HEK293 (cell line): ENCODE measurements at regions not wholly inside any gene's neighbourhood (a gene's known extent, or its start where the extent isn't known, plus 50 kb on each side); places are given as distances from the start of the nearest gene placed in this dataset.

Source experiments
- CTCF ChIA-PET: fragments of 350-600 bp; formaldehyde crosslinking; extraction: SDS; loops from one replicate; lab custom pipeline; 2021; ENCODE audit warnings: antibody characterized with exemption; lab: Yijun Ruan, JAX
- POLR2A ChIA-PET: fragments of 300-600 bp; formaldehyde crosslinking; extraction: SDS; loops from one replicate; lab custom pipeline; 2020; ENCODE audit warnings: antibody characterized with exemption, inconsistent platforms; lab: Yijun Ruan, JAX
- H3K27ac ChIP-seq: fragments of 200-500 bp; sonication (Bioruptor generic); 2 replicates; pipeline ENCODE4 v1.5.1; 2014; ENCODE audit warnings: low read depth, low read length, control low read depth, inconsistent platforms; ENCODE audit errors: extremely low read depth
- H3K36me3 ChIP-seq, 2 experiments: fragments of 200-500 bp in 1 of 2; sonication (Bioruptor generic) in 1 of 2; 1 replicate in 1 of 2; 2 replicates in 1 of 2; pipeline ENCODE4 v1.5.1; 2014 to 2017; ENCODE audit warnings: inconsistent platforms in 2 of 2, low read length in 2 of 2; ENCODE audit not compliant: control insufficient read depth in 2 of 2, insufficient read depth in 1 of 2
- H3K4me1 ChIP-seq: fragments of 200-500 bp; sonication (Bioruptor generic); 2 replicates; pipeline ENCODE4 v1.5.1; 2014; ENCODE audit warnings: mild to moderate bottlenecking, low read length, inconsistent platforms; ENCODE audit not compliant: control insufficient read depth, insufficient read depth
- H3K4me3 ChIP-seq: 2 replicates; pipeline ENCODE4 v1.5.1; 2011; ENCODE audit warnings: low read depth, mild to moderate bottlenecking, control low read depth, low read length, moderate library complexity
- H3K9me3 ChIP-seq: fragments of 200-500 bp; sonication (Bioruptor generic); 2 replicates; pipeline ENCODE4 v1.5.1; 2014; ENCODE audit warnings: low read depth, low read length, inconsistent platforms; ENCODE audit not compliant: control insufficient read depth, insufficient read depth
- BCL11A ChIP-seq: fragments of 450-650 bp; formaldehyde crosslinking; IDR thresholded peaks from 2 replicates; pipeline ENCODE4 v1.5.1; 2016; ENCODE audit warnings: low read depth, missing biosample characterization, missing genetic modification characterization
- FEZF1 ChIP-seq: fragments of 450-650 bp; formaldehyde crosslinking; IDR thresholded peaks from 2 replicates; pipeline ENCODE4 v1.5.1; 2016; ENCODE audit warnings: missing biosample characterization, missing genetic modification characterization
- GLI2 ChIP-seq: fragments of 450-650 bp; formaldehyde crosslinking; IDR thresholded peaks from 2 replicates; pipeline ENCODE4; 2017; ENCODE audit warnings: missing biosample characterization, missing genetic modification characterization, low read depth, borderline replicate concordance
- SP2 ChIP-seq: fragments of 450-650 bp; formaldehyde crosslinking; IDR thresholded peaks from 2 replicates; pipeline ENCODE4 v1.5.1; 2016; ENCODE audit warnings: missing biosample characterization, missing genetic modification characterization
- TRIM28 ChIP-seq: IDR thresholded peaks from 2 replicates; pipeline ENCODE4 v1.6.1; 2011; ENCODE audit warnings: low read length, control low read depth, borderline replicate concordance
- ZFP69B ChIP-seq: fragments of 450-650 bp; formaldehyde crosslinking; IDR thresholded peaks from 2 replicates; pipeline ENCODE4 v1.5.1; 2016; ENCODE audit warnings: missing biosample characterization, missing genetic modification characterization
- ZNF19 ChIP-seq: fragments of 450-650 bp; formaldehyde crosslinking; IDR thresholded peaks from 2 replicates; pipeline ENCODE4; 2016; ENCODE audit warnings: missing biosample characterization, missing genetic modification characterization, low read depth
- ZNF223 ChIP-seq: fragments of 450-650 bp; formaldehyde crosslinking; IDR thresholded peaks from 2 replicates; pipeline ENCODE4 v1.5.1; 2016; ENCODE audit warnings: missing biosample characterization, missing genetic modification characterization
- ZNF248 ChIP-seq: fragments of 450-650 bp; formaldehyde crosslinking; IDR thresholded peaks from 2 replicates; pipeline ENCODE4 v1.5.1; 2017; ENCODE audit warnings: missing biosample characterization, missing genetic modification characterization
- ZNF394 ChIP-seq: fragments of 450-650 bp; formaldehyde crosslinking; IDR thresholded peaks from 2 replicates; pipeline ENCODE4 v1.5.1; 2016; ENCODE audit warnings: missing biosample characterization, missing genetic modification characterization, mild to moderate bottlenecking, moderate library complexity, borderline replicate concordance
- ZNF600 ChIP-seq: fragments of 450-650 bp; formaldehyde crosslinking; IDR thresholded peaks from 2 replicates; pipeline ENCODE4 v1.5.1; 2016; ENCODE audit warnings: missing biosample characterization, missing genetic modification characterization
- ZNF624 ChIP-seq: fragments of 450-650 bp; formaldehyde crosslinking; IDR thresholded peaks from 2 replicates; pipeline ENCODE4 v1.5.1; 2017; ENCODE audit warnings: missing biosample characterization, missing genetic modification characterization
- ZNF664 ChIP-seq: fragments of 450-650 bp; formaldehyde crosslinking; IDR thresholded peaks from 2 replicates; pipeline ENCODE4 v1.5.1; 2016; ENCODE audit warnings: missing biosample characterization, missing genetic modification characterization
- ZNF677 ChIP-seq: fragments of 450-650 bp; IDR thresholded peaks from 2 replicates; pipeline ENCODE4 v1.5.0; 2018; ENCODE audit warnings: missing biosample characterization, mild to moderate bottlenecking, missing genetic modification characterization, moderate library complexity
- ZNF747 ChIP-seq: fragments of 450-650 bp; formaldehyde crosslinking; IDR thresholded peaks from 2 replicates; pipeline ENCODE4 v1.5.1; 2016; ENCODE audit warnings: missing biosample characterization, missing genetic modification characterization
- TF ChIP-seq, protein P1 (sequence below): fragments of 450-650 bp; formaldehyde crosslinking; IDR thresholded peaks from 2 replicates; pipeline ENCODE4 v1.5.1; 2016; ENCODE audit warnings: missing biosample characterization, missing genetic modification characterization
- TF ChIP-seq, protein P2 (sequence below): fragments of 450-650 bp; formaldehyde crosslinking; IDR thresholded peaks from 2 replicates; pipeline ENCODE4 v1.5.1; 2016; ENCODE audit warnings: missing biosample characterization, missing genetic modification characterization
- TF ChIP-seq, protein P3 (sequence below): fragments of 450-650 bp; formaldehyde crosslinking; IDR thresholded peaks from 2 replicates; pipeline ENCODE4 v1.5.1; 2016; ENCODE audit warnings: missing biosample characterization, missing genetic modification characterization
- TF ChIP-seq, protein P4 (sequence below): fragments of 450-650 bp; formaldehyde crosslinking; IDR thresholded peaks from 2 replicates; pipeline ENCODE4 v1.5.1; 2017; ENCODE audit warnings: missing biosample characterization, missing genetic modification characterization
- TF ChIP-seq, protein P5 (sequence below): fragments of 450-650 bp; formaldehyde crosslinking; IDR thresholded peaks from 2 replicates; pipeline ENCODE4 v1.5.1; 2016; ENCODE audit warnings: missing biosample characterization, missing genetic modification characterization, low read depth

DNA sequence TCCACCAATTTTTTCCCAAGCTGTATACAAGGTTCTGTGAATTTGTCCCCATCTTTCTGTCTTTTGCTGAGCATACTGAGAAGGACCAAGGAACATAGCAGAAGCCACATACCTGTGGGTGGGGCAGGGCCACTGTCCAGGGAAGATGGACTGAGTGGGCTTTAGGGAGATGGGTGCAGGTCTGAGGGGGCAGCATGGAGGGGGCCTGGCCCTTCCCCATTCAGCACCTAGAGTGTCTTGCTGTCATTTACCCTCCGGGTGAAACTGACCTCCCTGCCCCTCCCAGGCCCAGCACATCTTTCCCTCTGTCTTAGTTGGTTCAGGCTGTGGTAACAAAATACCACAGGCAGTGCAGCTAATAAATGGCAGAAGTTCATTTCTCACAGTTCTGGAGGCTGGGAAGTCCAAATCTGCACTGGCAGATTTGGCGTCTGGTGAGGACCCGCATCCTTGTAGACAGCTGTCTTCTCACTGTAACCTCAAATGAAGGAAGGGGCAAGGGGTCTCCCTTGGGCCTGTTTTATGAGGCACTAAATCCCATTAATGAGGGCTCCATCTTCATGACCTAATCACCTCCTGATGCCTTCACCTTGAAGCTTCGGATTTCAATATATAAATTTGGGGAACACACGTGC lies 180.0 kb upstream of the SMAD3 start:
- Histone ChIP-seq H3K36me3 (no peaks in the 10 kb centered on the region), H3K27ac (peak overlapping the region; percentile 48; the same call in 1 of the 2 replicates), H3K9me3 (no peaks in the 10 kb centered on the region), H3K4me1 (peaks cover 25% of the 10 kb centered on the region), H3K4me3 (no peak overlapping the region)
- TF ChIP-seq TRIM28, result peak; percentile 11; the same call in 1 of the 2 replicates
- TF ChIP-seq, protein P1, sequence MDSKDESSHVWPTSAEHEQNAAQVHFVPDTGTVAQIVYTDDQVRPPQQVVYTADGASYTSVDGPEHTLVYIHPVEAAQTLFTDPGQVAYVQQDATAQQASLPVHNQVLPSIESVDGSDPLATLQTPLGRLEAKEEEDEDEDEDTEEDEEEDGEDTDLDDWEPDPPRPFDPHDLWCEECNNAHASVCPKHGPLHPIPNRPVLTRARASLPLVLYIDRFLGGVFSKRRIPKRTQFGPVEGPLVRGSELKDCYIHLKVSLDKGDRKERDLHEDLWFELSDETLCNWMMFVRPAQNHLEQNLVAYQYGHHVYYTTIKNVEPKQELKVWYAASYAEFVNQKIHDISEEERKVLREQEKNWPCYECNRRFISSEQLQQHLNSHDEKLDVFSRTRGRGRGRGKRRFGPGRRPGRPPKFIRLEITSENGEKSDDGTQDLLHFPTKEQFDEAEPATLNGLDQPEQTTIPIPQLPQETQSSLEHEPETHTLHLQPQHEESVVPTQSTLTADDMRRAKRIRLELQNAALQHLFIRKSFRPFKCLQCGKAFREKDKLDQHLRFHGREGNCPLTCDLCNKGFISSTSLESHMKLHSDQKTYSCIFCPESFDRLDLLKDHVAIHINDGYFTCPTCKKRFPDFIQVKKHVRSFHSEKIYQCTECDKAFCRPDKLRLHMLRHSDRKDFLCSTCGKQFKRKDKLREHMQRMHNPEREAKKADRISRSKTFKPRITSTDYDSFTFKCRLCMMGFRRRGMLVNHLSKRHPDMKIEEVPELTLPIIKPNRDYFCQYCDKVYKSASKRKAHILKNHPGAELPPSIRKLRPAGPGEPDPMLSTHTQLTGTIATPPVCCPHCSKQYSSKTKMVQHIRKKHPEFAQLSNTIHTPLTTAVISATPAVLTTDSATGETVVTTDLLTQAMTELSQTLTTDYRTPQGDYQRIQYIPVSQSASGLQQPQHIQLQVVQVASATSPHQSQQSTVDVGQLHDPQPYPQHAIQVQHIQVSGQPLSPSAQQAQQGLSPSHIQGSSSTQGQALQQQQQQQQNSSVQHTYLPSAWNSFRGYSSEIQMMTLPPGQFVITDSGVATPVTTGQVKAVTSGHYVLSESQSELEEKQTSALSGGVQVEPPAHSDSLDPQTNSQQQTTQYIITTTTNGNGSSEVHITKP (tag by site-specific recombination), result 0 out of 2 replicates have a peak, but pooled peaks have one; percentile 25
- TF ChIP-seq ZNF19 (tag by site-specific recombination), result no peak
- POLR2A ChIA-PET, result no interaction called here
- CTCF ChIA-PET, result interaction anchor here (0.7 to 3.4 kb wide), 5 partner anchors 14 to 250 kb away, joined by 3 to 34 read pairs (median 4); no protein-coding TSS in a partner anchor

DNA sequence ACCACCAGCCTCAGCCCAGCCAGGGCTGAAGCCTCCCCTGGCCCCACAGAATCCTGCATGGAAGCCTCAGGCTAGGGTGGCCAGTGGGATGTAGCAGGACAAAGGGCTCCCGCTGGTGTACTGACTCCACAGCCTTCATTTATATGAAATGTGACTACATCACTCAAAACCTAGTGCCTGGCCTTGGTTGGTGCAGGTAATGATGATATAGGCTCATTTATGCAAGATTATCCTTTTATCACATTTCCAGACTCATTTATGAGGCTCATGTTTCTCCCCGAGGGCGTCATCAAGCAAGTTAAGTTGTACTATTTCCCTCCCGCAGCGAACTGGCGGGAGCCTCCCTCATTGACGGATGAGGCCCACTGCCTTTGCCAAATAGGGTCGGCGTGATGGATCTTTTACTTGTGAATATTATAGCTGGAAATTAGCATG lies 179.1 kb upstream of the SMAD3 start:
- Histone ChIP-seq H3K4me3 (no peak overlapping the region), H3K9me3 (no peaks in the 10 kb centered on the region), H3K36me3 (no peaks in the 10 kb centered on the region), H3K27ac (peak overlapping the region; percentile 48), H3K4me1 (peaks cover 25% of the 10 kb centered on the region)
- CTCF ChIA-PET, result interaction anchor here (0.7 to 3.4 kb wide), 3 partner anchors 10 to 34 kb away, joined by 3 to 34 read pairs (median 5); no protein-coding TSS in a partner anchor
- POLR2A ChIA-PET, result no interaction called here
- TF ChIP-seq ZNF747 (tag by site-specific recombination), result no peak
- TF ChIP-seq ZNF624 (tag by site-specific recombination), result no peak
- TF ChIP-seq, protein P2, sequence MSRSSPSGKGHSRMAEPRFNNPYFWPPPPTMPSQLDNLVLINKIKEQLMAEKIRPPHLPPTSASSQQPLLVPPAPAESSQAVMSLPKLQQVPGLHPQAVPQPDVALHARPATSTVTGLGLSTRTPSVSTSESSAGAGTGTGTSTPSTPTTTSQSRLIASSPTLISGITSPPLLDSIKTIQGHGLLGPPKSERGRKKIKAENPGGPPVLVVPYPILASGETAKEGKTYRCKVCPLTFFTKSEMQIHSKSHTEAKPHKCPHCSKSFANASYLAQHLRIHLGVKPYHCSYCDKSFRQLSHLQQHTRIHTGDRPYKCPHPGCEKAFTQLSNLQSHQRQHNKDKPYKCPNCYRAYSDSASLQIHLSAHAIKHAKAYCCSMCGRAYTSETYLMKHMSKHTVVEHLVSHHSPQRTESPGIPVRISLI (tag by site-specific recombination), result peak; percentile 37; the same call in 1 of the 2 replicates
- peak; percentile 89; the same call in 1 of the 2 replicates for TF ChIP-seq ZFP69B (tag by site-specific recombination)
- no peak for TF ChIP-seq ZNF248 (tag by site-specific recombination)
- TF ChIP-seq GLI2 (tag by site-specific recombination), result peak; percentile 98
- TF ChIP-seq, protein P3, sequence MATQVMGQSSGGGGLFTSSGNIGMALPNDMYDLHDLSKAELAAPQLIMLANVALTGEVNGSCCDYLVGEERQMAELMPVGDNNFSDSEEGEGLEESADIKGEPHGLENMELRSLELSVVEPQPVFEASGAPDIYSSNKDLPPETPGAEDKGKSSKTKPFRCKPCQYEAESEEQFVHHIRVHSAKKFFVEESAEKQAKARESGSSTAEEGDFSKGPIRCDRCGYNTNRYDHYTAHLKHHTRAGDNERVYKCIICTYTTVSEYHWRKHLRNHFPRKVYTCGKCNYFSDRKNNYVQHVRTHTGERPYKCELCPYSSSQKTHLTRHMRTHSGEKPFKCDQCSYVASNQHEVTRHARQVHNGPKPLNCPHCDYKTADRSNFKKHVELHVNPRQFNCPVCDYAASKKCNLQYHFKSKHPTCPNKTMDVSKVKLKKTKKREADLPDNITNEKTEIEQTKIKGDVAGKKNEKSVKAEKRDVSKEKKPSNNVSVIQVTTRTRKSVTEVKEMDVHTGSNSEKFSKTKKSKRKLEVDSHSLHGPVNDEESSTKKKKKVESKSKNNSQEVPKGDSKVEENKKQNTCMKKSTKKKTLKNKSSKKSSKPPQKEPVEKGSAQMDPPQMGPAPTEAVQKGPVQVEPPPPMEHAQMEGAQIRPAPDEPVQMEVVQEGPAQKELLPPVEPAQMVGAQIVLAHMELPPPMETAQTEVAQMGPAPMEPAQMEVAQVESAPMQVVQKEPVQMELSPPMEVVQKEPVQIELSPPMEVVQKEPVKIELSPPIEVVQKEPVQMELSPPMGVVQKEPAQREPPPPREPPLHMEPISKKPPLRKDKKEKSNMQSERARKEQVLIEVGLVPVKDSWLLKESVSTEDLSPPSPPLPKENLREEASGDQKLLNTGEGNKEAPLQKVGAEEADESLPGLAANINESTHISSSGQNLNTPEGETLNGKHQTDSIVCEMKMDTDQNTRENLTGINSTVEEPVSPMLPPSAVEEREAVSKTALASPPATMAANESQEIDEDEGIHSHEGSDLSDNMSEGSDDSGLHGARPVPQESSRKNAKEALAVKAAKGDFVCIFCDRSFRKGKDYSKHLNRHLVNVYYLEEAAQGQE (tag by site-specific recombination), result no peak
- peak; percentile 43; the same call in 1 of the 2 replicates for TF ChIP-seq SP2
- TF ChIP-seq, protein P4, sequence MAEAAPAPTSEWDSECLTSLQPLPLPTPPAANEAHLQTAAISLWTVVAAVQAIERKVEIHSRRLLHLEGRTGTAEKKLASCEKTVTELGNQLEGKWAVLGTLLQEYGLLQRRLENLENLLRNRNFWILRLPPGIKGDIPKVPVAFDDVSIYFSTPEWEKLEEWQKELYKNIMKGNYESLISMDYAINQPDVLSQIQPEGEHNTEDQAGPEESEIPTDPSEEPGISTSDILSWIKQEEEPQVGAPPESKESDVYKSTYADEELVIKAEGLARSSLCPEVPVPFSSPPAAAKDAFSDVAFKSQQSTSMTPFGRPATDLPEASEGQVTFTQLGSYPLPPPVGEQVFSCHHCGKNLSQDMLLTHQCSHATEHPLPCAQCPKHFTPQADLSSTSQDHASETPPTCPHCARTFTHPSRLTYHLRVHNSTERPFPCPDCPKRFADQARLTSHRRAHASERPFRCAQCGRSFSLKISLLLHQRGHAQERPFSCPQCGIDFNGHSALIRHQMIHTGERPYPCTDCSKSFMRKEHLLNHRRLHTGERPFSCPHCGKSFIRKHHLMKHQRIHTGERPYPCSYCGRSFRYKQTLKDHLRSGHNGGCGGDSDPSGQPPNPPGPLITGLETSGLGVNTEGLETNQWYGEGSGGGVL (tag by site-specific recombination), result peak; percentile 83
- peak; percentile 69; the same call in 1 of the 2 replicates for TF ChIP-seq ZNF394 (tag by site-specific recombination)
- TF ChIP-seq FEZF1, result peak; percentile 98
- TF ChIP-seq ZNF600, result peak; percentile 78; the same call in 1 of the 2 replicates
- TF ChIP-seq, protein P5, sequence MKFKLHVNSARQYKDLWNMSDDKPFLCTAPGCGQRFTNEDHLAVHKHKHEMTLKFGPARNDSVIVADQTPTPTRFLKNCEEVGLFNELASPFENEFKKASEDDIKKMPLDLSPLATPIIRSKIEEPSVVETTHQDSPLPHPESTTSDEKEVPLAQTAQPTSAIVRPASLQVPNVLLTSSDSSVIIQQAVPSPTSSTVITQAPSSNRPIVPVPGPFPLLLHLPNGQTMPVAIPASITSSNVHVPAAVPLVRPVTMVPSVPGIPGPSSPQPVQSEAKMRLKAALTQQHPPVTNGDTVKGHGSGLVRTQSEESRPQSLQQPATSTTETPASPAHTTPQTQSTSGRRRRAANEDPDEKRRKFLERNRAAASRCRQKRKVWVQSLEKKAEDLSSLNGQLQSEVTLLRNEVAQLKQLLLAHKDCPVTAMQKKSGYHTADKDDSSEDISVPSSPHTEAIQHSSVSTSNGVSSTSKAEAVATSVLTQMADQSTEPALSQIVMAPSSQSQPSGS (tag by site-specific recombination), result peak; percentile 90
- no peak for TF ChIP-seq ZNF677 (tag by site-specific recombination)
- peak; percentile 97; the same call in 1 of the 2 replicates for TF ChIP-seq BCL11A (tag by site-specific recombination)
- peak; percentile 95 for TF ChIP-seq ZNF223 (tag by site-specific recombination)
- TF ChIP-seq ZNF664 (tag by site-specific recombination), result peak; percentile 73
